ENCODE measurements at regions not wholly inside any gene's neighbourhood (a gene's known extent, or its start where the extent isn't known, plus 50 kb on each side); places are given as distances from the start of the nearest gene placed in this dataset.
A peak's percentile ranks its signal among the peaks of the same experiment; 100 is the strongest.

GRCh38 chr3:117417411-117417810, 707.8 kb downstream of the TUSC7 start:
- DNase-seq = no peak

- DNase-seq = no peak
Observed at GRCh38 chr3:117427081-117427480, 717.5 kb downstream of the TUSC7 start.

- no peak for DNase-seq
Observed at GRCh38 chr3:117433427-117433826, 723.8 kb downstream of the TUSC7 start.

- no peak for DNase-seq
Observed at GRCh38 chr3:117434661-117435412, 725.3 kb downstream of the TUSC7 start.

GRCh38 chr3:117435506-117435905, 725.9 kb downstream of the TUSC7 start:
- no peak for DNase-seq

GRCh38 chr3:117439812-117440211, 730.2 kb downstream of the TUSC7 start:
- peak; percentile 22 for DNase-seq

GRCh38 chr3:117441851-117442250, 732.3 kb downstream of the TUSC7 start:
- DNase-seq = no peak

- DNase-seq = no peak
Observed at GRCh38 chr3:117442566-117442965, 733.0 kb downstream of the TUSC7 start.

- DNase-seq = no peak
Observed at GRCh38 chr3:117443014-117443413, 733.4 kb downstream of the TUSC7 start.

GRCh38 chr3:117444175-117444574, 734.6 kb downstream of the TUSC7 start:
- peak; percentile 55 for DNase-seq

- no peak for DNase-seq
Observed at GRCh38 chr3:117447419-117447818, 737.8 kb downstream of the TUSC7 start.

- no peak for DNase-seq
Observed at GRCh38 chr3:117450026-117450425, 740.4 kb downstream of the TUSC7 start.

- peak; percentile 44 for DNase-seq
Observed at GRCh38 chr3:117454254-117454653, 744.7 kb downstream of the TUSC7 start.

GRCh38 chr3:117454908-117455307, 745.3 kb downstream of the TUSC7 start:
- no peak for DNase-seq

- no peak for DNase-seq
Observed at GRCh38 chr3:117455782-117456181, 746.2 kb downstream of the TUSC7 start.

- no peak for DNase-seq
Observed at GRCh38 chr3:117463276-117464115, 753.9 kb downstream of the TUSC7 start.

- no peak for DNase-seq
Observed at GRCh38 chr3:117471831-117472230, 762.3 kb downstream of the TUSC7 start.

- no peak for DNase-seq
Observed at GRCh38 chr3:117473981-117474538, 764.5 kb downstream of the TUSC7 start.

GRCh38 chr3:117476572-117476971, 767.0 kb downstream of the TUSC7 start:
- no peak for DNase-seq

- no peak for DNase-seq
Observed at GRCh38 chr3:117477214-117477755, 767.7 kb downstream of the TUSC7 start.

- DNase-seq = no peak
Observed at GRCh38 chr3:117479095-117479494, 769.5 kb downstream of the TUSC7 start.

- DNase-seq = no peak
Observed at GRCh38 chr3:117480525-117480924, 770.9 kb downstream of the TUSC7 start.

- no peak for DNase-seq
Observed at GRCh38 chr3:117480972-117481371, 771.4 kb downstream of the TUSC7 start.

- no peak for DNase-seq
Observed at GRCh38 chr3:117483839-117484238, 774.3 kb downstream of the TUSC7 start.
